ENCODE measurements at regions not wholly inside any gene's neighbourhood (a gene's known extent, or its start where the extent isn't known, plus 50 kb on each side); places are given as distances from the start of the nearest gene placed in this dataset.

DNA sequence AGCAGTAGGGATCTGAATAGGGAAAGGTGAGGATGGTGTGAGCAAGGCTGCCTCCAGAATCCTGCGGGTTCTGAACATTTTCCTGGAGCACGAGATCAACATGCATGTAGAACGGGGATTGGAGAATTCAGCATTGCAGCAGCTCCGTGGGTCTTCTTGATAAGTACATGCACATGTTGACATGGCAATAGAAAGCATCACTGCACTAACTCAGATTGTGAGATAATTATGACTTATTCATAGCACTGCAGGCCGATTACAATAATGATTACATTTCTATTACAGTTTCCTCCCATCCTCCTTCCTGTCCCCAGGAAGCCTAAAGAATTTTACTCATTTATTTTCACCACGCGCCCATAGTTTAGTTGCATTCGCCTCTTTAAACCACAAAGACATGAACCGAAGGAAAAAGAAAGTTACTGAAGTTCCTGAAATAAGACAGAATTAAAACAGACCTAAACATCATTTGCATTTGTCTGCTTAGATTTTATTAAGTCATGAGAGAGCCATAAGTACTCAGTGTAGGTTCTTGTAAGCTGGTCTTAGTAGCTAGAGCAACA, 61.3 kb upstream of the ARX start (continued):
- no peak for TF ChIP-seq IRF5 (IDR thresholded peaks at IDR 0.05; ENCODE audit: borderline replicate concordance)
- no peak for TF ChIP-seq HCFC1 (IDR thresholded peaks at IDR 0.05; ENCODE audit: low read length)
- TF ChIP-seq CBX5 (IDR thresholded peaks at IDR 0.05; ENCODE audit: low read depth) = no peak
- TF ChIP-seq EED (IDR thresholded peaks at IDR 0.05; ENCODE audit: low read depth) = no peak
- no peak for TF ChIP-seq HSF1 (IDR thresholded peaks at IDR 0.05; ENCODE audit: low read depth, low read length)
- TF ChIP-seq ATF3 (IDR thresholded peaks at IDR 0.05; ENCODE audit: borderline replicate concordance, extremely low read depth, low read depth, low read length) = no peak
- TF ChIP-seq, protein P1, sequence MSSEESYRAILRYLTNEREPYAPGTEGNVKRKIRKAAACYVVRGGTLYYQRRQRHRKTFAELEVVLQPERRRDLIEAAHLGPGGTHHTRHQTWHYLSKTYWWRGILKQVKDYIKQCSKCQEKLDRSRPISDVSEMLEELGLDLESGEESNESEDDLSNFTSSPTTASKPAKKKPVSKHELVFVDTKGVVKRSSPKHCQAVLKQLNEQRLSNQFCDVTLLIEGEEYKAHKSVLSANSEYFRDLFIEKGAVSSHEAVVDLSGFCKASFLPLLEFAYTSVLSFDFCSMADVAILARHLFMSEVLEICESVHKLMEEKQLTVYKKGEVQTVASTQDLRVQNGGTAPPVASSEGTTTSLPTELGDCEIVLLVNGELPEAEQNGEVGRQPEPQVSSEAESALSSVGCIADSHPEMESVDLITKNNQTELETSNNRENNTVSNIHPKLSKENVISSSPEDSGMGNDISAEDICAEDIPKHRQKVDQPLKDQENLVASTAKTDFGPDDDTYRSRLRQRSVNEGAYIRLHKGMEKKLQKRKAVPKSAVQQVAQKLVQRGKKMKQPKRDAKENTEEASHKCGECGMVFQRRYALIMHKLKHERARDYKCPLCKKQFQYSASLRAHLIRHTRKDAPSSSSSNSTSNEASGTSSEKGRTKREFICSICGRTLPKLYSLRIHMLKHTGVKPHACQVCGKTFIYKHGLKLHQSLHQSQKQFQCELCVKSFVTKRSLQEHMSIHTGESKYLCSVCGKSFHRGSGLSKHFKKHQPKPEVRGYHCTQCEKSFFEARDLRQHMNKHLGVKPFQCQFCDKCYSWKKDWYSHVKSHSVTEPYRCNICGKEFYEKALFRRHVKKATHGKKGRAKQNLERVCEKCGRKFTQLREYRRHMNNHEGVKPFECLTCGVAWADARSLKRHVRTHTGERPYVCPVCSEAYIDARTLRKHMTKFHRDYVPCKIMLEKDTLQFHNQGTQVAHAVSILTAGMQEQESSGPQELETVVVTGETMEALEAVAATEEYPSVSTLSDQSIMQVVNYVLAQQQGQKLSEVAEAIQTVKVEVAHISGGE (CRISPR knock-in tag; IDR thresholded peaks at IDR 0.05) = no peak
- TF ChIP-seq, protein P2, sequence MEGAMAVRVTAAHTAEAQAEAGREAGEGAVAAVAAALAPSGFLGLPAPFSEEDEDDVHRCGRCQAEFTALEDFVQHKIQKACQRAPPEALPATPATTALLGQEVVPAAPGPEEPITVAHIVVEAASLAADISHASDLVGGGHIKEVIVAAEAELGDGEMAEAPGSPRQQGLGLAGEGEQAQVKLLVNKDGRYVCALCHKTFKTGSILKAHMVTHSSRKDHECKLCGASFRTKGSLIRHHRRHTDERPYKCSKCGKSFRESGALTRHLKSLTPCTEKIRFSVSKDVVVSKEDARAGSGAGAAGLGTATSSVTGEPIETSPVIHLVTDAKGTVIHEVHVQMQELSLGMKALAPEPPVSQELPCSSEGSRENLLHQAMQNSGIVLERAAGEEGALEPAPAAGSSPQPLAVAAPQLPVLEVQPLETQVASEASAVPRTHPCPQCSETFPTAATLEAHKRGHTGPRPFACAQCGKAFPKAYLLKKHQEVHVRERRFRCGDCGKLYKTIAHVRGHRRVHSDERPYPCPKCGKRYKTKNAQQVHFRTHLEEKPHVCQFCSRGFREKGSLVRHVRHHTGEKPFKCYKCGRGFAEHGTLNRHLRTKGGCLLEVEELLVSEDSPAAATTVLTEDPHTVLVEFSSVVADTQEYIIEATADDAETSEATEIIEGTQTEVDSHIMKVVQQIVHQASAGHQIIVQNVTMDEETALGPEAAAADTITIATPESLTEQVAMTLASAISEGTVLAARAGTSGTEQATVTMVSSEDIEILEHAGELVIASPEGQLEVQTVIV (IDR thresholded peaks at IDR 0.05; ENCODE audit: borderline replicate concordance, partially characterized antibody) = no peak
